Panc1 (cell line): ENCODE measurements at regions not wholly inside any gene's neighbourhood (a gene's known extent, or its start where the extent isn't known, plus 50 kb on each side); places are given as distances from the start of the nearest gene placed in this dataset.

Experiments
- CTCF ChIP-seq: fragments of 450-650 bp; IDR thresholded peaks from 2 replicates; pipeline ENCODE4 v1.5.1; 2017; ENCODE audit warnings: mild to moderate bottlenecking
- POLR2AphosphoS5 ChIP-seq: IDR thresholded peaks from 2 replicates; pipeline ENCODE4 v1.6.1; 2012; ENCODE audit warnings: mild to moderate bottlenecking, low read depth, low read length, moderate library complexity
- SIN3A ChIP-seq: IDR thresholded peaks from 2 replicates; pipeline ENCODE4 v1.6.1; 2012; ENCODE audit warnings: low read depth, mild to moderate bottlenecking, low read length, moderate library complexity, borderline replicate concordance; ENCODE audit not compliant: insufficient read depth

- TF ChIP-seq POLR2AphosphoS5 = no peak
- no peak for TF ChIP-seq SIN3A
- TF ChIP-seq CTCF = no peak
These were observed 488.9 kb upstream of the CITED2 start for GRCh38 chr6:139863346-139863745.
